HG02588 (cell line): ENCODE measurements at regions not wholly inside any gene's neighbourhood (a gene's known extent, or its start where the extent isn't known, plus 50 kb on each side); places are given as distances from the start of the nearest gene placed in this dataset.

ENCODE experiments used
- ATAC-seq: cut with Tn5 transposase; IDR thresholded peaks from one replicate; pipeline ENCODE4 v1.9.1; 2021; ENCODE audit warnings: mild to moderate bottlenecking, moderate library complexity; ENCODE audit not compliant: unreplicated experiment

- ATAC-seq, result no peak
Measured at GRCh38 chr22:48376428-48376827, 1451.2 kb downstream of the BRD1 start.

DNA sequence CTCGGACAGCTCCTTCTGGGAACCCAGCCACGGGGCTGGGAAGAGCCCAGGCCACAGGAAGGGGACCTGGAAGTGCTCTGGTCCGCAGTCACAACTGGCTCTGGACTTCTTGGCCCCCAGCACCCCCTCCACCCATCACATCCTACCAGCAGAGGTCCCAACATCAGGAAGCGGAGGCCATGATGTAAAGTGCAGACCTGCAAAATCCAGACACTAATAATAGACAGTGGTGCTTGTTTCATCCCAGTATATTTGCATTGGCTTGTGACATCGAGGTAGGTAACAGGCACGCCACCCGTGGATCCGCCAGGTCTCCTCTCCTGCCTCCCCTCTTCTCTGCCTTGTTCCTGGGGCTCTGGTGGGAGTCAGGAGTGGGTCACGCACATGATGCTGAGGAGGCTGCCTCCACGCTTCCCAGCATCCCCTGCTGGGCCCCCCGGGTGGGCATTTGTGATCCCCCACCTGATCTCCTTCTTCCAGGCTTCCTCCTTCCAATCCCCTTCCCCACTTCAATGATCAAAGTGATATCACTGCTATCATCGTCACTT lies 1454.0 kb downstream of the BRD1 start:
- ATAC-seq, result no peak

GRCh38 chr22:48372390-48372789 lies 1455.3 kb downstream of the BRD1 start:
- no peak for ATAC-seq

DNA sequence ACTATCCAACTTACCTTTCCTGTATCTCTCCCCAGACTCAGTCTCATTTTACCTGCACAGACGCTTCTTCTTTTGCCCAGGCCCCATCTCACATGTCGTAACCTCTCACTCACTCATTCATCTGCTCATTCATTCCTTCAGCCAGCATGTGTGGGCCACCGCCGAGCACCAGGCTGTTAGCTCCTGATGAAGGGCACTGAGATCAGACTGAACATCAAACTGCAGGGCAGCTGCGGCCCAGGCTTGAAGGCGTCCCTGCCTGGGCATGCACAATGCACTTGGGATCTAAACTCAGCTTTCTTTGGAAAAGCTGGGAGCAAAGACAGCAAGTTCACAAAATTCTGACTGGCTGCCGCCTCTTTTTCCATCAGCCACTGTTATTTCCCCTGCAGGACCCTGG lies 1456.3 kb downstream of the BRD1 start:
- ATAC-seq, result no peak

- no peak for ATAC-seq
Measured at GRCh38 chr22:48370508-48371325, 1457.0 kb downstream of the BRD1 start.

- ATAC-seq, result no peak
Measured at GRCh38 chr22:48369789-48370507, 1457.7 kb downstream of the BRD1 start.

- ATAC-seq, result no peak
Measured at GRCh38 chr22:48368975-48369525, 1458.6 kb downstream of the BRD1 start.

DNA sequence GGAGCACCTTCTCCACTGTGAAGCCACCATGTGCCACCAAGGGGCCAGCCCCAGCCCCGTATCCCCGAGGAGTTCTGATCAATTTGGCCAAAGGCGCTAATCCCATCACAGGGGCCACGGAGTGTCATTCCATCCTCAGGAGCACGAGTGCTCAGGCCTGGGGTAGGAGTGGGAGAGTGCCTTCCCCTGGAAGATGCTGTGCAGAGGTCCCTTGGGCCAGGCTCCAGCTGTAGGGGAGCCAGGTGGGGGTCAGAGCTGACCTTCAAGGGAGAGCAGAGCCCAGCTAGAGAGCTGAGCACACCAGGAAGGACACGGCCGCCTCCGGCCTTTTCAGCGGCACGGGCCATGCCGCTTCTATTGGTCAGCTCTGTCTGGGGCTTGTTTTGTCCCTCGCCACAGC lies 1459.9 kb downstream of the BRD1 start:
- ATAC-seq, result no peak

DNA sequence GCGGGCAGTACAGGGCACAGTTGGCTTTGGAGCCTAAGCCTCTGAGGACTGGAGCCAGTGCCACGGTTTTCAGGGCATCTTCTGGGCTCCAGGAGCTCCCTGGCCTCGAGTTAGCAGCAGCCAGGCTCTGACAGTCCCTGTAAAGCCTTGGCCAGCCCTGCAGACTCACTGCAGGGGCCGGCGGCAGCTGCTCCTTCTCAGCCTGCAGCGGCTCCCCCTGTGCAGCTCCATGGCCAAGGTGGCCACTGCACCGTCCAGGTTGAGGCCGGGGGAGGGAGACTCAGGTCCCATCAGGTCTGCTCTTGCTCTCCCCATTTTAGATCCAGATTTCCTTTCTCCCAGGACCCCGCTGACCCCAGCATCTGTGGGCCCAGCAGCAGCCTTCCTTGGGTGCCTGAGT lies 1461.1 kb downstream of the BRD1 start:
- no peak for ATAC-seq

DNA sequence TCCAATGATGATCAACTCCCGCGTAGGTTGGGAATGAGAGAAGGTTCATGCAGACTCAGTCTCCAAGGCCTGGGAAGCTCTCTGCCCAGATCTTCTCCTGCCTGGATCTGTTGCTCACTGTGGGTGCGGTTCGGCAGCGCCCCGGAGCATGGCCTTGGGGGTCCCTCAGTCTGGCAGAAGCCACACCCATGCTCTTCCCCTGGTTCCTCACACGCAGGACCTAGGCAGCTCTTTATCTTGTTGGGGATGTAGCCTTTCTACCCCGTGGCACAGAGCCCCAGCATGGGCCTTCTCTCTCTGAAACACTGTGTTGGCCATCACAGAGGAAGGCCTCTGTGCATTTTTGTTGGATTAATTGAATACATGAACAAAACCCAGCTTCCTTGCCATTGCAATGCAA lies 1461.6 kb downstream of the BRD1 start:
- ATAC-seq, result no peak

DNA sequence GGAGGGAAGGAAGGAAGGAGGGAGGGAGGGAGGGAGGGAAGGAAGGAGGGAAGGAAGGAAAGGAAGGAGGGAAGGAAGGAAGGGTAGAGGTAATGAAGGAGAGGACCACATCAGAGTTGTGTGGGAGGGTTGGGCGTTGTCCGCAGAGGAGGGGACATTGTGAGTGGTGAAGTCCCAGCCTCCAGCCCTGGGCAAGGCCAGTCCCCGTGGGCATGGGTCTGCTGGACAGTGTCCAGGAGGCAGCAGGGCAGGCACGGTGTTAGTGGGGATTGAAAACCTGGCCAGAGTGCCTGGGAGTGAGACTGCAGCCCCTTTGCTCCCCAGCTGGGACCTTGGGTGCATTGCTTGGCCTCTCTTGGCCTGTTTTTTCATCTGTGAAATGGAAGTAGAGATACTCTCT lies 1462.3 kb downstream of the BRD1 start:
- no peak for ATAC-seq

- no peak for ATAC-seq
Measured at GRCh38 chr22:48362721-48363404, 1464.8 kb downstream of the BRD1 start.

DNA sequence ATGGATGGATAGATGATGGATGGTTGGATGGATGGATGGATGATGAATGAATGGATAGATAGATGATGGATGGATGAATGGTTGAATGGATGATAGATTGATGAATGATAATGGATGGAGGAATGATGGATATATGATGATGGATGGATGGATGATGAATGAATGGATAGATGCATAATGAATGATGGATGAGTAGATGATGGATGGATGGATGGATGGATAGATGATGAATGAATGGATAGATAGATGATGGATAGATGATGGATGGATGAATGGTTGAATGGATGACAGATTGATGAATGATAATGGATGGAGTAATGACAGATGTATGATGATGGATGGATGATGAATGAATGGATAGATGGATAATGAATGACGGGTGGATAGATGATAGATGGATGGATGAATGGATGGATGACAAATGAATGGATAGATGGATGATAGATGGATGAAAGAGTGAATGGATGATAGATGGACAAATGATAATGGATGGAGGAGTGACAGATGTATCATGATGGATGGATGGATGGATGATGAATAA lies 1466.5 kb downstream of the BRD1 start:
- ATAC-seq, result no peak

- ATAC-seq, result no peak
Measured at GRCh38 chr22:48359613-48359965, 1468.1 kb downstream of the BRD1 start.

DNA sequence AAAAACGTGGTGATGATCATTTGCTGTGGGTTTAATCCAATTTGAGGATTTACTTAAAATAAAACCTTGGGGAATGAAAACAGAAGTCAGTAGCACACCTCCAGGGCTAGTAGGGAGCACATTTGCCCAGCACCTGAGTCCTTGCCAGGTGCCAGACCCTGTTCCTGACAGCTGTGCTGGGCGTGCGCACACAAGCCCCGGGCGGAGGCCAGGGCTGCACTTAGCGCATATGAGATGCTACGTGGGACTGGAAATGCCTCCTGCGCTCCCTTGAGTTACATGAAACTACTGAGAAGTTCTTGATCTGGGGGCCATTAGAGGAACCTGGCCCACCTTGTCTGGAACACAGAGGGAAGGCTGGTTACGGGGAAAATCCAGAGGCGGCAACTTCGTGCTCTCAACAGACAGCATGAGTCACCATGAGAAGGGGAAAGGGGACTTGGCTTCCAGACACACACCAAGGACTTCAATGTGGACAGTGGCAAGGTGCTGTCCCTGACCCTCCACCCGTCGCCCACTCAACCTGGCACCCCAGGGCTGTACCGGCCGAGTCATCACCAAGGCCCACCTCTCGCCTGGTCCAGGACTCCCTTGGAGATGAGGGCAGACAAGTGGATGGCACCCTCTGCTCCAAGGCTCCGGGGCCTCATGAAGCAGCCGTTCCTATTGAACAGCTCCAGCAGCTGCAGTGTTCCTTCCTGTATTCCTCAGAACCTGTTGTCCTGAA lies 1468.6 kb downstream of the BRD1 start:
- no peak for ATAC-seq

DNA sequence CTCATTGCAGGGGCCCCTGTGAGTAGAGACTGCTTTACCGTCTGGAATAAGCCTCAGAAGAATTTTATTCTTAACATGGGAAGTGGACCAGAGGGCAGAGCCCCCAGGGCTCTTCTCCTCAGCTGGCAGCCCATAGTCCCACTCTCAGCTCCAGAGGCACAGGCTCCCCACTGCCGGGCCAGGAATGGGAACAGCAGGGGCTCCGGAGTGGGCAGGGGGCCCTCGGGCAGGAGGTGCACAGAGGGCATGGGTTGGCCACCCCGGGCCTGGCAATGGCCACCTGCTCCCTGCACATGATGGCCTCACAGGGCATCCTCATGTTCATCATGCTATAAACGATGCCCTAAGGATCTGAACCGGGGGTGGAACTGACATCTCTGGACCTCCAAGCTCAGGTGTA lies 1469.7 kb downstream of the BRD1 start:
- ATAC-seq, result no peak

- ATAC-seq, result no peak
Measured at GRCh38 chr22:48357196-48357595, 1470.5 kb downstream of the BRD1 start.

- ATAC-seq, result no peak
Measured at GRCh38 chr22:48356731-48357130, 1470.9 kb downstream of the BRD1 start.

GRCh38 chr22:48354096-48354495 lies 1473.6 kb downstream of the BRD1 start:
- no peak for ATAC-seq
